ENCODE measurements at regions not wholly inside any gene's neighbourhood (a gene's known extent, or its start where the extent isn't known, plus 50 kb on each side); places are given as distances from the start of the nearest gene placed in this dataset.

- no peak for TF ChIP-seq CTCF (conservative IDR thresholded peaks at IDR 0.05)
- H2BK15ac ChIP-seq (ENCODE audit: low read depth, low read length): no peak overlapping the region
- H4K20me1 ChIP-seq (ENCODE audit: control insufficient read depth, insufficient read depth, insufficient read length): no peaks in the 10 kb centered on the region
- no peaks in the 10 kb centered on the region for H3K79me1 ChIP-seq (ENCODE audit: insufficient read depth, low read depth, low read length, poor library complexity, severe bottlenecking)
- no peak overlapping the region for H2BK12ac ChIP-seq (ENCODE audit: insufficient read length, low read depth, low read length)
- H2AFZ ChIP-seq (ENCODE audit: low read length): no peak overlapping the region
- H2AK5ac ChIP-seq (ENCODE audit: insufficient read length, low read length): no peak overlapping the region
- no peak overlapping the region for H3K9ac ChIP-seq (ENCODE audit: extremely low read depth, insufficient read length, low read length)
- H3K4me3 Mint-ChIP-seq: no peak overlapping the region
- H4K91ac ChIP-seq (ENCODE audit: insufficient read length, low read depth, low read length): no peak overlapping the region
- WGBS (ENCODE audit: extremely low coverage, insufficient read length, low lambda C conversion rate): no CpG with 5 or more reads among the region's 1 CpG
- no peak overlapping the region for H3K4ac ChIP-seq (ENCODE audit: low read depth, low read length)
- no peaks in the 10 kb centered on the region for H3K79me2 ChIP-seq (ENCODE audit: insufficient read depth, low read length)
- no peak overlapping the region for H3K23ac ChIP-seq (ENCODE audit: insufficient read length, low read depth, low read length)
- no peaks in the 10 kb centered on the region for H3K4me1 ChIP-seq (ENCODE audit: insufficient read depth, low read length)
- H2BK20ac ChIP-seq (ENCODE audit: low read depth, low read length, poor library complexity, severe bottlenecking): no peak overlapping the region
- no peak overlapping the region for H3K18ac ChIP-seq (ENCODE audit: insufficient read length, low read depth, low read length)
- H3K27ac ChIP-seq (ENCODE audit: insufficient read length, low read depth, low read length): no peak overlapping the region
- no peak for DNase-seq
- H3K4me1 Mint-ChIP-seq: 0 out of 4 replicates have a peak, but pooled peaks cover 0 to 3% of the 10 kb centered on the region in 2 experiments
- no peaks in the 10 kb centered on the region for H3K36me3 Mint-ChIP-seq (ENCODE audit: insufficient read depth in 1 of 3, low read depth in 3 of 3)
- H3K23me2 ChIP-seq (ENCODE audit: insufficient read length, low read depth, low read length, poor library complexity, severe bottlenecking): no peaks in the 10 kb centered on the region
- H2BK120ac ChIP-seq (ENCODE audit: low read depth, low read length, poor library complexity, severe bottlenecking): no peak overlapping the region
- no peaks in the 10 kb centered on the region for H3K27me3 Mint-ChIP-seq (ENCODE audit: low read depth)
- H3K9me3 Mint-ChIP-seq: peaks cover 0 to 4% of the 10 kb centered on the region in 2 experiments; a peak in 2 of 5 replicates
- H2BK5ac ChIP-seq (ENCODE audit: insufficient read length, low read length): no peak overlapping the region
- H4K5ac ChIP-seq (ENCODE audit: insufficient read length, low read depth, low read length): no peak overlapping the region
- no peak overlapping the region for H3K14ac ChIP-seq (ENCODE audit: insufficient read depth, low read length)
- no peaks in the 10 kb centered on the region for H3K27me3 ChIP-seq (ENCODE audit: insufficient read depth, low read length)
- no peak overlapping the region for H4K8ac ChIP-seq (replicated peaks; ENCODE audit: insufficient read length, low read depth, low read length)
- no peak overlapping the region for H3T11ph ChIP-seq (ENCODE audit: low read length)
- no peaks in the 10 kb centered on the region for H3K9me3 ChIP-seq (ENCODE audit: control insufficient read depth, low read depth, low read length)
- H3K4me2 ChIP-seq (ENCODE audit: insufficient read depth, insufficient read length, low read length): no peak overlapping the region
- no peak overlapping the region for H3K56ac ChIP-seq (ENCODE audit: insufficient read length, low read depth, low read length)
- H3K27ac Mint-ChIP-seq: no peak overlapping the region; a peak in 1 of 7 replicates
Observed at GRCh38 chr11:106471276-106471675, 393.8 kb downstream of the AASDHPPT start.

All from H9 (cell line).